ENCODE measurements at regions not wholly inside any gene's neighbourhood (a gene's known extent, or its start where the extent isn't known, plus 50 kb on each side); places are given as distances from the start of the nearest gene placed in this dataset.
"Not testable (repeated sequence)": the region's sequence is repeated elsewhere in the genome, so short reads cannot be mapped to it uniquely, and the experiment has no call there.

- 50% methylated on average over 1 of the region's 3 CpGs for WGBS (ENCODE audit: insufficient coverage, low lambda C conversion rate)
- H3K4me3 ChIP-seq (ENCODE audit: low read length) = no peak overlapping the region
These were observed 257.8 kb upstream of the CHRM3 start for GRCh38 chr1:239128541-239128940.

GRCh38 chr1:239126884-239127283, 259.5 kb upstream of the CHRM3 start:
- Histone ChIP-seq H3K4me3 (ENCODE audit: low read length) (no peak overlapping the region), H3K9me3 (ENCODE audit: control insufficient read depth, low read depth, low read length) (no peaks in the 10 kb centered on the region), H3K27me3 (ENCODE audit: control insufficient read depth, insufficient read depth, low read length) (no peaks in the 10 kb centered on the region), H3K4me1 (ENCODE audit: control insufficient read depth, insufficient read depth, low read length) (no peaks in the 10 kb centered on the region), H3K27ac (ENCODE audit: low read length) (no peak overlapping the region), H3K36me3 (ENCODE audit: control insufficient read depth, insufficient read depth, low read length) (no peaks in the 10 kb centered on the region)
- DNase-seq = no peak
- WGBS (ENCODE audit: insufficient coverage, low lambda C conversion rate) = 100% methylated on average over 2 of the region's 3 CpGs

More at GRCh38 chr1:239128541-239128940, 257.8 kb upstream of the CHRM3 start:
- Histone ChIP-seq H3K27me3 (ENCODE audit: control insufficient read depth, insufficient read depth, low read length) (no peaks in the 10 kb centered on the region), H3K27ac (ENCODE audit: low read length) (no peak overlapping the region), H3K4me1 (ENCODE audit: control insufficient read depth, insufficient read depth, low read length) (no peaks in the 10 kb centered on the region), H3K36me3 (ENCODE audit: control insufficient read depth, insufficient read depth, low read length) (no peaks in the 10 kb centered on the region), H3K9me3 (ENCODE audit: control insufficient read depth, low read depth, low read length) (no peaks in the 10 kb centered on the region)
- DNase-seq = no peak

GRCh38 chr1:239125893-239126292, 260.5 kb upstream of the CHRM3 start:
- H3K4me1 ChIP-seq (ENCODE audit: control insufficient read depth, insufficient read depth, low read length) = no peaks in the 10 kb centered on the region
- no peak overlapping the region for H3K27ac ChIP-seq (ENCODE audit: low read length)
- DNase-seq = no peak
- no peak overlapping the region for H3K4me3 ChIP-seq (ENCODE audit: low read length)
- H3K27me3 ChIP-seq (ENCODE audit: control insufficient read depth, insufficient read depth, low read length) = no peaks in the 10 kb centered on the region
- no peaks in the 10 kb centered on the region for H3K36me3 ChIP-seq (ENCODE audit: control insufficient read depth, insufficient read depth, low read length)
- no peaks in the 10 kb centered on the region for H3K9me3 ChIP-seq (ENCODE audit: control insufficient read depth, low read depth, low read length)

- Histone ChIP-seq H3K36me3 (ENCODE audit: control insufficient read depth, insufficient read depth, low read length) (no peaks in the 10 kb centered on the region), H3K27me3 (ENCODE audit: control insufficient read depth, insufficient read depth, low read length) (no peaks in the 10 kb centered on the region), H3K4me3 (ENCODE audit: low read length) (no peak overlapping the region), H3K4me1 (ENCODE audit: control insufficient read depth, insufficient read depth, low read length) (no peaks in the 10 kb centered on the region), H3K27ac (ENCODE audit: low read length) (no peak overlapping the region), H3K9me3 (ENCODE audit: control insufficient read depth, low read depth, low read length) (no peaks in the 10 kb centered on the region)
- 14% methylated on average over 1 of the region's 4 CpGs for WGBS (ENCODE audit: insufficient coverage, low lambda C conversion rate)
- DNase-seq = no peak
These were observed 261.3 kb upstream of the CHRM3 start for GRCh38 chr1:239125027-239125426.

GRCh38 chr1:239123260-239123659, 263.1 kb upstream of the CHRM3 start:
- Histone ChIP-seq H3K9me3 (ENCODE audit: control insufficient read depth, low read depth, low read length) (no peaks in the 10 kb centered on the region), H3K4me1 (ENCODE audit: control insufficient read depth, insufficient read depth, low read length) (no peaks in the 10 kb centered on the region), H3K4me3 (ENCODE audit: low read length) (no peak overlapping the region), H3K36me3 (ENCODE audit: control insufficient read depth, insufficient read depth, low read length) (no peaks in the 10 kb centered on the region), H3K27me3 (ENCODE audit: control insufficient read depth, insufficient read depth, low read length) (no peaks in the 10 kb centered on the region), H3K27ac (ENCODE audit: low read length) (no peak overlapping the region)
- WGBS (ENCODE audit: insufficient coverage, low lambda C conversion rate) = 86% methylated on average over 1 of the region's 4 CpGs
- peak; percentile 35 to 71 for DNase-seq

GRCh38 chr1:239112101-239112935, 274.1 kb upstream of the CHRM3 start:
- H3K27me3 ChIP-seq (ENCODE audit: control insufficient read depth, insufficient read depth, low read length) = no peaks in the 10 kb centered on the region
- peaks cover 3% of the 10 kb centered on the region for H3K4me1 ChIP-seq (ENCODE audit: control insufficient read depth, insufficient read depth, low read length)
- H3K4me3 ChIP-seq (ENCODE audit: low read length) = no peak overlapping the region
- H3K9me3 ChIP-seq (ENCODE audit: control insufficient read depth, low read depth, low read length) = no peaks in the 10 kb centered on the region
- DNase-seq = peak; percentile 7 to 77
- H3K27ac ChIP-seq (ENCODE audit: low read length) = no peak overlapping the region
- H3K36me3 ChIP-seq (ENCODE audit: control insufficient read depth, insufficient read depth, low read length) = no peaks in the 10 kb centered on the region
- no CpG with 5 or more reads among the region's 5 CpGs for WGBS (ENCODE audit: insufficient coverage, low lambda C conversion rate)

GRCh38 chr1:239107676-239108075, 278.7 kb upstream of the CHRM3 start:
- Histone ChIP-seq H3K4me3 (ENCODE audit: low read length) (no peak overlapping the region), H3K4me1 (ENCODE audit: control insufficient read depth, insufficient read depth, low read length) (peaks cover 1% of the 10 kb centered on the region), H3K9me3 (ENCODE audit: control insufficient read depth, low read depth, low read length) (no peaks in the 10 kb centered on the region), H3K27ac (ENCODE audit: low read length) (no peak overlapping the region), H3K36me3 (ENCODE audit: control insufficient read depth, insufficient read depth, low read length) (no peaks in the 10 kb centered on the region), H3K27me3 (ENCODE audit: control insufficient read depth, insufficient read depth, low read length) (no peaks in the 10 kb centered on the region)
- no peak for DNase-seq
- no CpG with 5 or more reads among the region's 7 CpGs for WGBS (ENCODE audit: insufficient coverage, low lambda C conversion rate)

GRCh38 chr1:239106689-239107088, 279.7 kb upstream of the CHRM3 start:
- no CpG with 5 or more reads among the region's 7 CpGs for WGBS (ENCODE audit: insufficient coverage, low lambda C conversion rate)
- not testable (repeated sequence) for H3K27ac ChIP-seq (ENCODE audit: low read length); H3K36me3 ChIP-seq (ENCODE audit: control insufficient read depth, insufficient read depth, low read length); H3K4me3 ChIP-seq (ENCODE audit: low read length); DNase-seq; H3K4me1 ChIP-seq (ENCODE audit: control insufficient read depth, insufficient read depth, low read length); H3K9me3 ChIP-seq (ENCODE audit: control insufficient read depth, low read depth, low read length); H3K27me3 ChIP-seq (ENCODE audit: control insufficient read depth, insufficient read depth, low read length)

- DNase-seq = no peak
- Histone ChIP-seq H3K9me3 (ENCODE audit: control insufficient read depth, low read depth, low read length) (no peaks in the 10 kb centered on the region), H3K4me3 (ENCODE audit: low read length) (no peak overlapping the region), H3K4me1 (ENCODE audit: control insufficient read depth, insufficient read depth, low read length) (no peaks in the 10 kb centered on the region), H3K27me3 (ENCODE audit: control insufficient read depth, insufficient read depth, low read length) (no peaks in the 10 kb centered on the region), H3K36me3 (ENCODE audit: control insufficient read depth, insufficient read depth, low read length) (no peaks in the 10 kb centered on the region), H3K27ac (ENCODE audit: low read length) (no peak overlapping the region)
- WGBS (ENCODE audit: insufficient coverage, low lambda C conversion rate) = no CpG with 5 or more reads among the region's 7 CpGs
These were observed 287.8 kb upstream of the CHRM3 start for GRCh38 chr1:239098400-239099037.

GRCh38 chr1:239091537-239091936, 294.8 kb upstream of the CHRM3 start:
- WGBS (ENCODE audit: insufficient coverage, low lambda C conversion rate) = 0% methylated on average over 1 of the region's 3 CpGs
- no peaks in the 10 kb centered on the region for H3K4me1 ChIP-seq (ENCODE audit: control insufficient read depth, insufficient read depth, low read length)
- H3K9me3 ChIP-seq (ENCODE audit: control insufficient read depth, low read depth, low read length) = no peaks in the 10 kb centered on the region
- no peak overlapping the region for H3K4me3 ChIP-seq (ENCODE audit: low read length)
- no peak overlapping the region for H3K27ac ChIP-seq (ENCODE audit: low read length)
- DNase-seq = peak; percentile 18 to 44
- H3K27me3 ChIP-seq (ENCODE audit: control insufficient read depth, insufficient read depth, low read length) = no peaks in the 10 kb centered on the region
- H3K36me3 ChIP-seq (ENCODE audit: control insufficient read depth, insufficient read depth, low read length) = no peaks in the 10 kb centered on the region
